Endothelial cell of umbilical vein (primary cell): ENCODE measurements at regions not wholly inside any gene's neighbourhood (a gene's known extent, or its start where the extent isn't known, plus 50 kb on each side); places are given as distances from the start of the nearest gene placed in this dataset.

ENCODE experiments used
- BruUV-seq: library from RNA; stranded (reverse); fragments of 400-500 nt; replicated peaks from 2 replicates; lab custom pipeline; 2021; lab: Mats Ljungman, UMichigan
- CTCF ChIA-PET: fragments of 300-600, 350-600 bp; sonication (Branson Sonifier 250); formaldehyde crosslinking; loops from one replicate; lab custom pipeline; 2021; ENCODE audit warnings: antibody characterized with exemption, inconsistent platforms; lab: Charles Lee
- POLR2A ChIA-PET: fragments of 300-600, 350-600 bp; sonication (Branson Sonifier 250); formaldehyde crosslinking; loops from one replicate; lab custom pipeline; 2021; ENCODE audit warnings: antibody characterized with exemption, inconsistent platforms; lab: Charles Lee
- DNase-seq: peaks from one replicate; pipeline ENCODE4 v3.0.0-alpha.2; 2011; ENCODE audit warnings: low read depth, low spot score
- FAIRE-seq: peaks from 2 replicates; lab custom pipeline; 2011; peaks lifted over from hg19 to GRCh38; lab: Jason Lieb, UNC
- H2AFZ ChIP-seq: 2 replicates; pipeline ENCODE4 v1.6.0; 2012; ENCODE audit warnings: low read depth, low read length, control low read depth, inconsistent platforms
- H3K27ac ChIP-seq: 2 replicates; pipeline ENCODE4 v1.5.1; 2011; ENCODE audit warnings: low read depth, mild to moderate bottlenecking, control low read depth, low read length, moderate library complexity; ENCODE audit not compliant: insufficient read depth
- H3K27me3 ChIP-seq, 2 experiments: 2 replicates each; pipeline versions ENCODE4 v1.6.0 to v1.6.1; 2011; ENCODE audit warnings: low read length in 2 of 2, mixed read lengths in 1 of 2; ENCODE audit not compliant: control insufficient read depth in 2 of 2, insufficient read depth in 2 of 2
- H3K36me3 ChIP-seq, 2 experiments: 2 replicates in 1 of 2; 3 replicates in 1 of 2; pipeline ENCODE4 v1.5.1; 2011; ENCODE audit warnings: low read length in 2 of 2, mild to moderate bottlenecking in 1 of 2, moderate library complexity in 1 of 2; ENCODE audit not compliant: control insufficient read depth in 2 of 2, insufficient read depth in 2 of 2; ENCODE audit errors: extremely low read depth in 1 of 2
- H3K4me1 ChIP-seq: 3 replicates; pipeline ENCODE4 v1.5.1; 2011; ENCODE audit warnings: mild to moderate bottlenecking, low read length; ENCODE audit not compliant: control insufficient read depth, insufficient read depth; ENCODE audit errors: extremely low read depth
- H3K4me2 ChIP-seq: 2 replicates; pipeline ENCODE4 v1.6.1; 2011; ENCODE audit warnings: low read length, control low read depth, mixed read lengths; ENCODE audit not compliant: insufficient read depth
- H3K4me3 ChIP-seq, 3 experiments: fragments of 200-600 bp in 1 of 3; sonication (generic), shearing (Covaris generic) in 1 of 3; replicated peaks in 1 of 3; 2 replicates each; pipeline ENCODE4 v1.5.1; 2011 to 2016; ENCODE audit warnings: control low read depth in 3 of 3, low read length in 3 of 3, mild to moderate bottlenecking in 2 of 3, inconsistent platforms in 1 of 3, low read depth in 1 of 3, moderate library complexity in 1 of 3; ENCODE audit not compliant: insufficient read depth in 1 of 3
- H3K79me2 ChIP-seq: 2 replicates; pipeline ENCODE4 v1.6.0; 2012; ENCODE audit warnings: low read length, inconsistent platforms; ENCODE audit not compliant: control insufficient read depth, insufficient read depth
- H3K9ac ChIP-seq: replicated peaks from 2 replicates; pipeline ENCODE3; 2011; ENCODE audit warnings: low read length, control low read depth; ENCODE audit not compliant: insufficient read depth; ENCODE audit errors: extremely low read depth
- H3K9me1 ChIP-seq: replicated peaks from 3 replicates; pipeline ENCODE4 v1.6.0; 2011; ENCODE audit warnings: mild to moderate bottlenecking, low read length; ENCODE audit not compliant: control insufficient read depth, insufficient read depth; ENCODE audit errors: extremely low read depth
- H3K9me3 ChIP-seq: replicated peaks from 2 replicates; pipeline ENCODE4 v1.5.1; 2012; ENCODE audit warnings: low read length, inconsistent platforms; ENCODE audit not compliant: control insufficient read depth, insufficient read depth
- H4K20me1 ChIP-seq: replicated peaks from 2 replicates; pipeline ENCODE3; 2011; ENCODE audit warnings: mild to moderate bottlenecking, low read length; ENCODE audit not compliant: control insufficient read depth, insufficient read depth; ENCODE audit errors: extremely low read depth
- CTCF ChIP-seq, 2 donors: IDR thresholded peaks; 1 replicate in 1 of 2; 2 replicates in 1 of 2; pipeline ENCODE4 v1.5.1; 2011; ENCODE audit warnings: low read length in 2 of 2, mild to moderate bottlenecking in 2 of 2, moderate library complexity in 2 of 2, control low read depth in 1 of 2, inconsistent platforms in 1 of 2, low read depth in 1 of 2; ENCODE audit not compliant: insufficient read depth in 1 of 2; ENCODE audit errors: extremely low read depth in 1 of 2
- EZH2 ChIP-seq: IDR thresholded peaks from 2 replicates; pipeline ENCODE4 v1.6.1; 2012; ENCODE audit warnings: borderline replicate concordance, low read depth, mild to moderate bottlenecking, moderate library complexity, low read length, inconsistent platforms; ENCODE audit not compliant: severe bottlenecking
- FOS ChIP-seq: IDR thresholded peaks from 2 replicates; pipeline ENCODE4 v1.6.1; 2011; ENCODE audit warnings: mild to moderate bottlenecking, low read length, moderate library complexity, borderline replicate concordance; ENCODE audit not compliant: insufficient read depth
- GATA2 ChIP-seq: IDR thresholded peaks from 2 replicates; pipeline ENCODE4 v1.7.0; 2011; ENCODE audit warnings: low read depth, mild to moderate bottlenecking, moderate library complexity, mixed read lengths, low read length; ENCODE audit not compliant: insufficient read length, insufficient read depth
- JUN ChIP-seq: IDR thresholded peaks from 2 replicates; pipeline ENCODE4 v1.6.1; 2011; ENCODE audit warnings: borderline replicate concordance, low read depth; ENCODE audit not compliant: insufficient read length, insufficient read depth
- MAX ChIP-seq: IDR thresholded peaks from 2 replicates; pipeline ENCODE4 v1.6.1; 2011; ENCODE audit not compliant: insufficient read depth, insufficient read length
- MYC ChIP-seq: IDR thresholded peaks from one replicate; pipeline ENCODE4 v1.6.1; 2011; ENCODE audit warnings: mild to moderate bottlenecking, low read depth, low read length
- POLR2A ChIP-seq: IDR thresholded peaks from 2 replicates; pipeline ENCODE4 v1.6.1; 2012; ENCODE audit warnings: low read depth, mild to moderate bottlenecking, control low read depth, low read length
- POLR2AphosphoS5 ChIP-seq: IDR thresholded peaks from 2 replicates; pipeline ENCODE4 v1.6.1; 2012; ENCODE audit warnings: low read depth, mild to moderate bottlenecking, control low read depth, low read length, moderate library complexity; ENCODE audit not compliant: insufficient read depth
- dilution Hi-C: fragments of 300-500 bp; cut with MboI; formaldehyde crosslinking; loops from one replicate; pipeline ENCODE4 v1.15.0; 2019; ENCODE audit warnings: low sequenced_read_pairs; ENCODE audit not compliant: extremely low pct_ligation_motif_present
- intact Hi-C: fragments of 100-400 bp; cut with micrococcal nuclease; formaldehyde crosslinking; loops from one replicate; pipeline ENCODE4 v1.10.0; 2022

GRCh38 chr5:82564963-82565362 is 286.8 kb upstream of the RPS23 start:
- DNase-seq = no peak
- Histone ChIP-seq H3K9me3 (no peaks in the 10 kb centered on the region), H4K20me1 (no peaks in the 10 kb centered on the region), H3K79me2 (no peaks in the 10 kb centered on the region), H3K36me3 (no peaks in the 10 kb centered on the region), H3K27me3 (no peaks in the 10 kb centered on the region), H3K27ac (no peak overlapping the region), H3K9ac (no peak overlapping the region), H3K4me3 (no peak overlapping the region), H3K4me1 (no peaks in the 10 kb centered on the region), H2AFZ (no peak overlapping the region), H3K9me1 (no peaks in the 10 kb centered on the region), H3K4me2 (no peak overlapping the region)
- dilution Hi-C loops (no loop called here), intact Hi-C loops (no loop called here)
- CTCF ChIA-PET = no interaction called here
- no TSS peak for BruUV-seq
- TF ChIP-seq MAX (no peak), POLR2AphosphoS5 (no peak), EZH2 (no peak), FOS (no peak), CTCF (IDR thresholded peaks at IDR 0.05; ENCODE audit: extremely low read depth in 1 of 2, insufficient read depth in 1 of 2, low read depth in 1 of 2, low read length in 2 of 2) (no peak), GATA2 (no peak), POLR2A (no peak), MYC (no peak), JUN (no peak)
- no peak for FAIRE-seq
- POLR2A ChIA-PET = no interaction called here
